CD14-positive monocyte (primary cell): ENCODE measurements at regions not wholly inside any gene's neighbourhood (a gene's known extent, or its start where the extent isn't known, plus 50 kb on each side); places are given as distances from the start of the nearest gene placed in this dataset.

Source experiments
- DNase-seq, 3 donors: peaks; one replicate each; pipeline ENCODE4 v3.0.0-alpha.2; 2011 to 2022
- H2AFZ ChIP-seq: 2 replicates; pipeline ENCODE4 v1.6.0; 2012; ENCODE audit warnings: mild to moderate bottlenecking, low read depth, low read length, inconsistent platforms; ENCODE audit not compliant: insufficient read depth, poor library complexity, severe bottlenecking
- H3K27ac ChIP-seq, 2 donors: 1 replicate in 1 of 2; 2 replicates in 1 of 2; pipeline ENCODE4 v1.5.1; 2012 to 2013; ENCODE audit warnings: low read length in 2 of 2, control low read depth in 1 of 2, inconsistent platforms in 1 of 2, low read depth in 1 of 2, mild to moderate bottlenecking in 1 of 2
- H3K27me3 ChIP-seq, 2 donors: one replicate each; pipeline versions ENCODE4 v1.6.0 to v1.6.1; 2011 to 2013; ENCODE audit warnings: low read length in 2 of 2; ENCODE audit not compliant: control insufficient read depth in 2 of 2, insufficient read depth in 2 of 2
- H3K36me3 ChIP-seq, 2 donors: replicated peaks in 1 of 2; 1 replicate in 1 of 2; 2 replicates in 1 of 2; pipeline versions ENCODE4 v1.5.1 to v1.6.1; 2012 to 2013; ENCODE audit warnings: low read length in 2 of 2, control low read depth in 1 of 2, inconsistent platforms in 1 of 2, mild to moderate bottlenecking in 1 of 2; ENCODE audit not compliant: insufficient read depth in 2 of 2, control insufficient read depth in 1 of 2
- H3K4me1 ChIP-seq, 2 donors: 1 replicate in 1 of 2; 2 replicates in 1 of 2; pipeline versions ENCODE4 v1.5.1 to v1.6.1; 2012 to 2013; ENCODE audit warnings: low read length in 2 of 2, control low read depth in 1 of 2, inconsistent platforms in 1 of 2, mild to moderate bottlenecking in 1 of 2, moderate library complexity in 1 of 2; ENCODE audit not compliant: insufficient read depth in 2 of 2, control insufficient read depth in 1 of 2
- H3K4me2 ChIP-seq: replicated peaks from 2 replicates; pipeline ENCODE3; 2012; ENCODE audit warnings: low read length, moderate library complexity, mild to moderate bottlenecking; ENCODE audit not compliant: poor library complexity, severe bottlenecking; ENCODE audit errors: extremely low read depth
- H3K4me3 ChIP-seq, 3 experiments: fragments of 200-600 bp in 1 of 3; sonication (generic) in 1 of 3; replicated peaks in 1 of 3; 1 replicate in 2 of 3; 2 replicates in 1 of 3; pipeline ENCODE4 v1.5.1; 2011 to 2013; ENCODE audit warnings: low read length in 3 of 3, mild to moderate bottlenecking in 3 of 3, control low read depth in 2 of 3, low read depth in 2 of 3, inconsistent platforms in 1 of 3, moderate library complexity in 1 of 3
- H3K79me2 ChIP-seq: 2 replicates; pipeline ENCODE4 v1.6.0; 2012; ENCODE audit warnings: mild to moderate bottlenecking, control low read depth, inconsistent platforms, low read length, moderate library complexity; ENCODE audit not compliant: insufficient read depth
- H3K9ac ChIP-seq: 2 replicates; pipeline ENCODE4 v1.6.0; 2017; ENCODE audit warnings: low read length, mild to moderate bottlenecking; ENCODE audit not compliant: insufficient read depth, poor library complexity, severe bottlenecking
- H3K9me3 ChIP-seq, 2 donors: replicated peaks in 1 of 2; 1 replicate in 1 of 2; 2 replicates in 1 of 2; pipeline versions ENCODE4 v1.5.1 to v1.6.1; 2012 to 2013; ENCODE audit warnings: low read length in 2 of 2, control low read depth in 1 of 2; ENCODE audit not compliant: control insufficient read depth in 1 of 2, insufficient read depth in 1 of 2
- H4K20me1 ChIP-seq: 2 replicates; pipeline ENCODE4 v1.6.0; 2012; ENCODE audit warnings: mild to moderate bottlenecking, low read length, control low read depth, moderate library complexity; ENCODE audit not compliant: insufficient read depth
- H3K27ac Mint-ChIP-seq, 7 donors: one replicate each; pipeline ENCODE4 v1.8.0; 2020; ENCODE audit warnings: mild to moderate bottlenecking in 7 of 7, mixed read lengths in 7 of 7, moderate library complexity in 6 of 7, inconsistent platforms in 2 of 7
- H3K27me3 Mint-ChIP-seq, 3 donors: one replicate each; pipeline ENCODE4 v1.8.0; 2021 to 2022; ENCODE audit warnings: low read depth in 3 of 3, mild to moderate bottlenecking in 3 of 3, mixed read lengths in 3 of 3, moderate library complexity in 3 of 3, inconsistent platforms in 1 of 3
- H3K36me3 Mint-ChIP-seq, 2 donors: one replicate each; pipeline ENCODE4 v1.8.0; 2020; ENCODE audit warnings: mixed read lengths in 2 of 2, inconsistent platforms in 1 of 2, mild to moderate bottlenecking in 1 of 2
- H3K4me1 Mint-ChIP-seq: one replicate; pipeline ENCODE4 v1.8.0; 2020; ENCODE audit warnings: mild to moderate bottlenecking, mixed read lengths
- H3K4me3 Mint-ChIP-seq, 2 donors: one replicate each; pipeline ENCODE4 v1.8.0; 2020; ENCODE audit warnings: mild to moderate bottlenecking in 2 of 2, mixed read lengths in 2 of 2, moderate library complexity in 1 of 2
- H3K9me3 Mint-ChIP-seq, 7 donors: one replicate each; pipeline ENCODE4 v1.8.0; 2020 to 2022; ENCODE audit warnings: mixed read lengths in 7 of 7, mild to moderate bottlenecking in 6 of 7, moderate library complexity in 6 of 7, inconsistent platforms in 2 of 7
- CTCF ChIP-seq: fragments of 200-600 bp; IDR thresholded peaks from one replicate; pipeline ENCODE4 v1.8.0; 2022; ENCODE audit warnings: antibody characterized with exemption, mild to moderate bottlenecking
- WGBS: methylation state at CpG from one replicate; pipeline ENCODE4 v1.1.5; 2013; ENCODE audit warnings: missing lambda C conversion rate; ENCODE audit not compliant: insufficient coverage; 5-methylcytosine and 5-hydroxymethylcytosine counted together
- intact Hi-C, 2 donors: fragments of 100-400 bp; cut with micrococcal nuclease; formaldehyde crosslinking; loops; one replicate each; pipeline versions ENCODE4 v1.15.0 to v1.15.1; 2023

DNA sequence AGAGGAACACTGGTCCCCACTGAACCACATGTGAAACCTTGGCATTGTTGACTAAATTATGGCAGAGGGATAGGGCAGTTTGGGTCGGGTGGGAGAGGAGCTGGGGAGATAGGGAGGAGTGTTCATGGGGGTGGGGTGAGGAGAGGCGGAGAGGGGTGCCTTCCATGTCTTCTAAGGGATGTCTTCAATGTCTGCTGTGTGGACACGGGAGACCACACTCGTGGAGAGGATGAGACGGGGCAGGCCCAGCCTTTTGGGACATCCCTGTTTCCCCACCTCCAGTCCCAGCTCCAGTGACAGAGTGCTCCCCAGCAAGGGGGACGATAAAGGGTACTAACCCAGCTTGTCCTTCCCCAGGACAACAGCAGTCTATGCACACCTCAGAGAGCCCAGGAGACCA, 146.4 kb upstream of the MAMLD1 start:
- no peak overlapping the region for H3K4me2 ChIP-seq
- H3K9me3 ChIP-seq = no peaks in the 10 kb centered on the region
- 83% methylated on average over 1 of the region's 6 CpGs for WGBS
- Mint-ChIP-seq H3K4me3 (no peak overlapping the region), H3K27me3 (peaks cover 0 to 3% (median 0%) of the 10 kb centered on the region in 3 donors), H3K36me3 (no peaks in the 10 kb centered on the region), H3K27ac (no peak overlapping the region), H3K4me1 (no peaks in the 10 kb centered on the region), H3K9me3 (no peaks in the 10 kb centered on the region)
- H3K4me3 ChIP-seq = no peak overlapping the region
- H3K27me3 ChIP-seq = no peaks in the 10 kb centered on the region
- intact Hi-C loops = no loop called here
- H3K9ac ChIP-seq = no peak overlapping the region
- no peak for DNase-seq
- no peaks in the 10 kb centered on the region for H3K4me1 ChIP-seq
- TF ChIP-seq CTCF = no peak
- no peak overlapping the region for H3K27ac ChIP-seq
- H2AFZ ChIP-seq = no peak overlapping the region
- no peaks in the 10 kb centered on the region for H3K79me2 ChIP-seq
- H4K20me1 ChIP-seq = no peaks in the 10 kb centered on the region
- no peaks in the 10 kb centered on the region for H3K36me3 ChIP-seq

GRCh38 chrX:150217609-150218008, 145.5 kb upstream of the MAMLD1 start:
- Histone ChIP-seq H3K4me3 (no peak overlapping the region), H3K4me1 (no peaks in the 10 kb centered on the region), H3K27me3 (no peaks in the 10 kb centered on the region), H2AFZ (no peak overlapping the region), H3K9me3 (no peaks in the 10 kb centered on the region), H3K9ac (no peak overlapping the region), H4K20me1 (no peaks in the 10 kb centered on the region), H3K36me3 (no peaks in the 10 kb centered on the region), H3K27ac (no peak overlapping the region), H3K79me2 (no peaks in the 10 kb centered on the region), H3K4me2 (no peak overlapping the region)
- Mint-ChIP-seq H3K4me3 (no peak overlapping the region), H3K27me3 (peaks cover 0 to 3% (median 0%) of the 10 kb centered on the region in 3 donors), H3K4me1 (no peaks in the 10 kb centered on the region), H3K27ac (no peak overlapping the region), H3K36me3 (no peaks in the 10 kb centered on the region), H3K9me3 (no peaks in the 10 kb centered on the region)
- no CpG with 5 or more reads among the region's 5 CpGs for WGBS
- no peak for DNase-seq
- intact Hi-C loops = no loop called here
- TF ChIP-seq CTCF = no peak
